Progenitor cell of endocrine pancreas (in vitro differentiated cells): ENCODE measurements at regions not wholly inside any gene's neighbourhood (a gene's known extent, or its start where the extent isn't known, plus 50 kb on each side); places are given as distances from the start of the nearest gene placed in this dataset.

Experiments
- DNase-seq: peaks from one replicate; pipeline ENCODE4 v3.0.0; 2021; ENCODE audit warnings: low spot score; ENCODE audit not compliant: unreplicated experiment
- H3K27ac Mint-ChIP-seq: 2 replicates; pipeline ENCODE4 v1.8.0; 2021; ENCODE audit warnings: mild to moderate bottlenecking, moderate library complexity, mixed read lengths
- H3K27me3 Mint-ChIP-seq: 2 replicates; pipeline ENCODE4 v1.8.0; 2021; ENCODE audit warnings: mixed read lengths
- H3K36me3 Mint-ChIP-seq: 2 replicates; pipeline ENCODE4 v1.8.0; 2022; ENCODE audit warnings: mixed read lengths; ENCODE audit not compliant: insufficient read depth
- H3K4me1 Mint-ChIP-seq: 2 replicates; pipeline ENCODE4 v1.8.0; 2021; ENCODE audit warnings: low read depth, mixed read lengths
- H3K4me3 Mint-ChIP-seq: 2 replicates; pipeline ENCODE4 v1.8.0; 2021; ENCODE audit warnings: low read depth, mild to moderate bottlenecking, moderate library complexity, mixed read lengths
- H3K9me3 Mint-ChIP-seq: 2 replicates; pipeline ENCODE4 v1.8.0; 2021; ENCODE audit warnings: low read depth, mixed read lengths
- CTCF ChIP-seq: fragments of 200-600 bp; sonication (generic); IDR thresholded peaks from one replicate; pipeline ENCODE4 v1.5.0; 2021; ENCODE audit warnings: antibody characterized with exemption, mild to moderate bottlenecking; ENCODE audit not compliant: unreplicated experiment

DNA sequence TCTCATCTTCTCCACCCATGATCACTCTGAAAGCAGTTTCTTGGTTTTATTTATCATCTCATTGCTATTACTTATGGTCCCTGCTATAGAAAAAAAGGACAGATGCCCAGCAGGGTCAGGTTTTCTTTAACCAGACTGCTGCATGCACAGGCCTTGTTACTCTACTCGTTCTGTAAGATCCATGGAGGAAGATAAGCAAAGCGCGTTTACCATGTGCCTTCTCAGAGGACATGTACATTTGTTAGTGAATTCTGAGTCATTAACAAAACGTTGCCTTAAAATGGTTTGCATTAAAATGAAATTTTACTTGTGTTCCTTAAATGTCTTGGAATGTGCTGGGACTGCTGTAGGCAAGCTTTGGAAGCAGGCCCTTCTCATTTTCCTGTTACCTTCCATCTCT, 657.3 kb upstream of the KCNMB2 start:
- Mint-ChIP-seq H3K4me3 (no peak overlapping the region), H3K27ac (no peak overlapping the region), H3K36me3 (no peaks in the 10 kb centered on the region), H3K27me3 (no peaks in the 10 kb centered on the region), H3K9me3 (no peaks in the 10 kb centered on the region), H3K4me1 (peaks cover 1% of the 10 kb centered on the region)
- TF ChIP-seq CTCF, result no peak
- no peak for DNase-seq

DNA sequence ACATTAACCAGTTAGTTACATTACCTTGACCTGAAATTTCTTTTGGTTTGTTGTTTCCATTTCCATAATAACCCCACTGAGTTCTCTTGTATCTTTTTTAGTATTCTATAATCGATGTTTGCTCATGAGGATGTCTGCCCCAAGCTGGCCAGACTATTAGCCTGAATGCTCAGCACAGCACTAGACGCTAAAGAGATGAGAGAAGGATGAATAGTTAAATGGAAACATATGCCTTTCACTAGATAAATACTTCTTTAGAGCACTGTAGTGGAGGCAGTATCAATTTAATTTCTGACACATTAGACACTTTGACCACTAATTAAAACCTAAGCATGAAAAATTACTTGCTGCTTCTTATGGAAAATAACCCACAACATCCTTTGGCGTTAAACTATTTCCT, 654.9 kb upstream of the KCNMB2 start:
- no peak for DNase-seq
- no peak for TF ChIP-seq CTCF
- Mint-ChIP-seq H3K4me3 (no peak overlapping the region), H3K4me1 (no peaks in the 10 kb centered on the region), H3K27me3 (no peaks in the 10 kb centered on the region), H3K27ac (no peak overlapping the region), H3K9me3 (no peaks in the 10 kb centered on the region), H3K36me3 (no peaks in the 10 kb centered on the region)

DNA sequence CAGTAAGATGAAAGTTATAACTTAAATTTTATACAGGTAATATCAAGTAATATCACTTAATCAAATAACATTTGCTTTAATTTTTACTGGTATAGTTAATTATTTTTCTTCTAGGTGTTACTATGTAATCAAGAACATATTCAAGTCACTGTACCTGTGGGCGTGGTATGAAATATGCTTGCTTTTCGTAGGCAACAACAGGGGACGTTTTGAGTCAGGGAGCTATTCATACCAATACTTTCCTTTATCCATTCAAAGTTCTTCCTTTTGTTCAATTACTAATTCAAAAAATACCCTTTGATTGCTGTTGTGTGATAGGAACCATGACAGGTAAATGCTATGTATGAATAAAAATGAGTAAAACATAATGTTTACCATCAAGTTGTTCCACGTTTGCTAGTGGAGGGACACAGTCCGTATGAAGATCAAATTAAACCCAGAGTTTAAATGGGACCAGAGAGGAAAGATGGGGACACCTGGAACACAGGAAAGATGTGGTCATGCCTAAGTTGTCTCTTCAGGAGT, 654.0 kb upstream of the KCNMB2 start:
- Mint-ChIP-seq H3K27ac (no peak overlapping the region), H3K4me1 (no peaks in the 10 kb centered on the region), H3K9me3 (no peaks in the 10 kb centered on the region), H3K27me3 (no peaks in the 10 kb centered on the region), H3K4me3 (no peak overlapping the region), H3K36me3 (no peaks in the 10 kb centered on the region)
- no peak for DNase-seq
- no peak for TF ChIP-seq CTCF

DNA sequence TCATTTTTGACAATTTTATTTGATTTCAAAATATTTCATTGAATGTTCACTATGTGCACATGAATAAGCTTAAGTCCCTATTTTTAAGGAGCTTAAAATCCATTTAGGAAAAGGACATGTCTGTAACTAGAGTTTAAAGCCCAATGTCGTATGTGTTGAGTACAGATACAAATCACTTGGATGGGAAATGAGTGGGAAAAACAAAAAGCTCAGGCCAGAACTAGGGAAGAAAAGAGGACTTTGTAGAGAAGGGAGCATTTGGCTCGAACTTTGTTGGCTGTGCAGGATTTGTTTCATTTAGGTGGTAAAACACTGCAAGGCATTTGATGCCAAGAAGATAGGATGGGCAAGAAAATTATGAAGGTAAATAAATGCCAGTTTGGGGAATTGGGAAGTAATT, 653.1 kb upstream of the KCNMB2 start:
- no peak for DNase-seq
- Mint-ChIP-seq H3K36me3 (no peaks in the 10 kb centered on the region), H3K27ac (no peak overlapping the region), H3K4me1 (no peaks in the 10 kb centered on the region), H3K4me3 (no peak overlapping the region), H3K9me3 (no peaks in the 10 kb centered on the region), H3K27me3 (no peaks in the 10 kb centered on the region)
- no peak for TF ChIP-seq CTCF

DNA sequence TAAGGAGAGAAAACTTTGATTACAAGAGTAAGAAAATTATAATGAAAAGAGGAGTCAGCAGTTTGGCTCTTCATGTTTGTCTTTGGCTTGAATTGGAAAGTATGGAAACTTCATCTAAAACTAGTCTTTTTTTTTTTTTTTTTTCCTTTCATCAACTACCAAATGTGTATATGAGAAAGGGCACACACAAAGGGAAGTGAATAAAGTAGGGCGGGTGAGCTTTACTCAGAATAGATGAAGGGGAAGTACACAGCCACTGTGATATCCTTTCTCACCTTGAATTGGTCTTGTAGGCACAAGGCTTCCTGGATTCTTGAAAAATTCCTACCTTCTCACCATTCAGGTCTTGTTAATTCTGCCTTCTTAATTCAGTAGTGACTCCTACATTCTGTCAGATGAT, 652.3 kb upstream of the KCNMB2 start:
- TF ChIP-seq CTCF, result no peak
- Mint-ChIP-seq H3K27me3 (no peaks in the 10 kb centered on the region), H3K9me3 (no peaks in the 10 kb centered on the region), H3K4me1 (peaks cover 2% of the 10 kb centered on the region), H3K36me3 (no peaks in the 10 kb centered on the region), H3K27ac (no peak overlapping the region), H3K4me3 (no peak overlapping the region)
- DNase-seq, result no peak

- peaks cover 4% of the 10 kb centered on the region for H3K9me3 Mint-ChIP-seq
- no peak overlapping the region for H3K27ac Mint-ChIP-seq
- H3K4me3 Mint-ChIP-seq, result no peak overlapping the region
- H3K36me3 Mint-ChIP-seq, result no peaks in the 10 kb centered on the region
- DNase-seq, result no peak
- H3K4me1 Mint-ChIP-seq, result peaks cover 8% of the 10 kb centered on the region
- no peak for TF ChIP-seq CTCF
- H3K27me3 Mint-ChIP-seq, result no peaks in the 10 kb centered on the region
These were observed 651.2 kb upstream of the KCNMB2 start for GRCh38 chr3:177885063-177885462.
